Stromal cell of bone marrow (primary cell): ENCODE measurements at regions not wholly inside any gene's neighbourhood (a gene's known extent, or its start where the extent isn't known, plus 50 kb on each side); places are given as distances from the start of the nearest gene placed in this dataset.

Experiments used
- DNase-seq: peaks from one replicate; pipeline ENCODE4 v3.0.0-alpha.2; 2012; ENCODE audit warnings: low read depth

- no peak for DNase-seq
Observed at GRCh38 chr1:209427277-209427676, 156.2 kb upstream of the CAMK1G start.

DNA sequence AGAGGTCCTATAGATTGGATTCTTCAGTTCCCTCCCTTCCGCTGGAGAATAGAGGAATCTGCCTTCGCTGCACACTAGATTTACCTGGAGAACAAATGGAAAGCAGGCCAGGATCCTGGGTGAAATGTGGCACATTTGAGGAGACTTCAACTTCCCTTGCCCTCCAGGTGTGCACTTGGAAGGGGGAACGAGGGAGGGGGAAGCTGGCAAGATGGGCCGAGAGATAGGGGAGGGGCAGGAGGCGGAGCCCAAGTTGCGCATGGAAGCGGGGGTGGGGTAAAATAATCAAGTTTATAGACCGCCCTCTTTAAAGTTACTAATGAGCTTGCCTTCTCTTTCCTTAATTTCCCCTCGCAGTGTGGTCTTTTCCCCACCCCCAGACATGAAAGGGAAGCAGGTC, 155.7 kb upstream of the CAMK1G start:
- no peak for DNase-seq

DNA sequence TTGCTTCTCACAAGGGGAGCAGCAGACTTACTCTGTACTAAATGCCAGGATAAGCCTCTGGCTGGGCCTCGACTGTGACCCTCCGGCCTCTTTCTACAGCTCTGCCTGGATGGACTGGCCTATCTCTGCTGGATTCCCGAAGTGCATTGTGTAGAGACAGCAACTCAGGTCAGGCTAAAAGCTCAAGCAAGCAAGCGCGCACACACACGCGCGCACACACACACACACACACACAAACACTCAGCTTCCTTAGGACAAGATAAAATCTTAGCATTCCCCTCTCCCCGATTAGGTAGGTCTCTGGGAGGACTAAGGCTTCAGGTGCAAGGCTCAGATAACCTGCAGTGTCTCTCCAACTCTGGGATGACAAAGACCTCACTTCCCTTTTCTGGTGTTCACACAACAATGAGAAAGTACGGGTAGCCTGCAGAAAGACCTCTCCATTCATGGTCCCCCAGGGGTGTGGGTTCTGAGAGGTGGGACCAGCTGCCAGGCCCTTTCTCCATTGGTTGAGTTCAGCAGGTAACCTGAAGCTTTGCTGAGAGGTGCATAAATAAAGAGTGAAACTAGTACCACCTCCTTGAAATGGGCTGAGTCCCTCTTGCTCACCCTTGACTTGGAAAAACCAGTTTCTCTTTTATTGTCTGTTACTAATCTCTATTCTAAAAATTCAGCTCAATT, 155.1 kb upstream of the CAMK1G start:
- DNase-seq, result no peak

DNA sequence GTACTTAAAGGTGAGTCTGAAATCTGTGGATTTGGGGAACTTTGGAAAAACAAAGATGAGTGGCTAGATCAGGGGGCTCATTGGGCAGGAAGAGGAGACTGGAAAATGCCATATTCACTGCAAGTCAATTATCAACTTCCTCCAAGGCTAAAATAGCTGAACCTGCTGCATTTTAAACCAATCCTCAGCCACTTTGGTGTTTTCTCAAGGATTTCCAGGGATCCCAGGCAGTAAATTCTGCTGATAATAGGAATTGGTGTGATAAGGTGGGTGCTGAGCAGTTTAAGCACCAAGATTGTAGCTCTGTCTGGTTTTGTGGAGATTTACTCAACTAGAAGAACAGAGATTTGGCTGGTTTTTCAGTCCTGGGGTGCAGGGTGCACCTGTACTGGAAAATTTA, 153.9 kb upstream of the CAMK1G start:
- no peak for DNase-seq

DNA sequence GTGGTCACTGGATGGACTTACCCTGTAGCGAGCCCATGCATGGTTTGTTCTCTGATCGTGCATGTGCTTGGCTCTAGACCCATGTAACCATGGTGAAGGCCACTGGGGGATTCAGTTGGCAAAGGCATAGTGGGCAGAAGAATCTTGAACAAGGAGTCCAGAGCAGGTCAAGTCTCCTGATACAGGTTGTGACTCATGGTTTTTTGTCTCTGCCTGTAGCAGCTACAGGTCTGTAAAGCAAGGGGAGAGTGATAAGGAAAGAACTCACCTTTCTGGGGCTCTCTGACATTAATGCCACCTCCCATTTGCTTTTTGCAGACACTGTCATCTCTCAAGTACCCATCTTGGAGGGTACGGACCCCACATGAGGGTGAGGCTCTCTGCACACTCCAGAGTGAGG, 153.4 kb upstream of the CAMK1G start:
- DNase-seq, result no peak

GRCh38 chr1:209430821-209431259, 152.7 kb upstream of the CAMK1G start:
- no peak for DNase-seq

GRCh38 chr1:209431402-209431801, 152.1 kb upstream of the CAMK1G start:
- no peak for DNase-seq

DNA sequence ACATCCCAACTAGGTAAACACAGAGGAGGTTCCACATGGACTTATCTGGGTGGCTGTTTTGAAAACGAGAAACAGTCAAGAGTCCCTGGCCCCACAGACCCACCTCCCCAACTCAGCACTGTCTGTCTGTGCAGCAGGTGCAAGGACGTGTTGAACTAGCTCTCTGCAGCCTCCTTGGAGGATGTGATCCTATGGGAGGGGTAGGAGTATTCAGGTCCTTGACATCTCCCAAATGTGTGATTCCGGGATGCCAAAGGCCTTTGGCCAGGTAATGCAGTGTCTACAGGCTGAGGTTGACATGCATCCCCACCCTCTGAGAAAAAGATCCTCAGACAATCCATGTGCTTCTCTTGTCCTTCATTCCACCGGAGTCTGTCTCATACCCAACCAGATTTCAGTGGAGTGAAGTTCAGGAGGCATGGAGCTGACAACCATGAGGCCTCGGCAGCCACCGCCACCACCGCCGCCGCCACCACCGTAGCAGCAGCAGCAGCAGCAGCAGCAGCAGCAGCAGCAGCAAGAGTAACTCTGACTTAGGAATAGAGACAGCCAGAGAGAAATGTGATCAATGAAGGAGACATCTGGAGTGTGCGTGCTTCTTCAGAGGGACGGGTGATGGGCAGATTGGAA, 151.6 kb upstream of the CAMK1G start:
- DNase-seq, result no peak

DNA sequence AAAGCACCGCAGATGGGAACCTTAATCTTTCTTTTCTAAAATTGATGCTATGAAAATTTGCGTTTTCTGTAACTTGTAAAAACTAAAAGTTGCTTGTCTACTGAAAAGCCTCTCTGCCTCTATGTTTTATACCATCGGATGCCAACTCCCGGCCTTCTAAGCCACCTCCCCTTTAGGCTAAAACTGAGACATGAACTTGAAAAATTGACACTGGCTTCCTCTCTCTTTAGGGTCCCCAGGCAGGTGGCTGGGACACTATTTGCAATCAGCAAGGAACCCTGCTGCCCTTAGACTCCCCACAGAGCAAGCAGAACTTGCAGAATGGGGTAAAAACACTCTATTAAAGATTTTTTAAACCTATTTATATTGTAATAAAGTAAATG, 151.1 kb upstream of the CAMK1G start:
- no peak for DNase-seq

DNA sequence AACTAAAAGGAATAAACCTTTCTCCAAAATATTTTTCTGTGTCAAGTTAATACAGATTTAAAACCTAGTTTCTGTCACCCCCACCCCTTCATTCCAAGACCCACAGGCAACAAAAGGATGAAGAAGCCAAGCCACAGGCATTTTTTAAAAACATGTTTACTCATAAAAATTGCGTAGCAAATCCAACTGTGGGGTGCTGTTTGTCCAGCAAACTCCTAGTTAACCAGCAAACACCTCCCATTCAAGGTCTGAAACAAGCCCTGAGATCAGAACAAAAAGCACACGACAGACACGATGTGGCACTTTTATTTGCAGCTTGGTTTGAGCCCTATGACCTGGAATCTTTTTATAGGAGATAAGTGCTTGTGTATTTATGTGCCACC, 149.9 kb upstream of the CAMK1G start:
- no peak for DNase-seq

- no peak for DNase-seq
Observed at GRCh38 chr1:209434066-209434465, 149.4 kb upstream of the CAMK1G start.

DNA sequence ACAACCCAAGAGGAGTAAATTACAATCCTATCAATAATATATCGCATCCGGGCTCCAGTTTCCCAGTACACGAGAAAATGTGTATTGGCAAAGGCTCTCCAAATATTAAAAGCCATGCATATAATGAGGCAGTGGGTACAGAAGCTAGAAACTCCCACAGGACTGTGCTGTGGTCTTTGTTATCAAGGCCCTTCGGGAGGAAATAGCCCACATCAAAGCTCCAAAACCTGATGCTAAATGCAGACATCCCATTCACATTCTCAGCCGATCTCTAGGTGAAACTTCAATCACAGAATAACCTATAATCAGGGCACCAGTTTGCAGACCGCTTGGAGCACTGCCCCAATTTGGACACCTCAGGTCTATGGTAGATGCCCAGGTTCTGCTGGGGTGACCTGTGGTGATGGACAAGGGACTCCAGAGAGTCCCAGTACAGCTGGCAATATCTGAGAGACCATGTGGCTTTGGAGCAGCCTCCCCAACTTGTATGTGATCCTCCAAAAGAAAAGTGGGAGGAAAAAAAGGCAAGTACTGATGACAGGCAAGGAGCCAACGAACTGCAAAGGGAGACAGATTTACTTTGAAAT, 148.8 kb upstream of the CAMK1G start:
- no peak for DNase-seq

DNA sequence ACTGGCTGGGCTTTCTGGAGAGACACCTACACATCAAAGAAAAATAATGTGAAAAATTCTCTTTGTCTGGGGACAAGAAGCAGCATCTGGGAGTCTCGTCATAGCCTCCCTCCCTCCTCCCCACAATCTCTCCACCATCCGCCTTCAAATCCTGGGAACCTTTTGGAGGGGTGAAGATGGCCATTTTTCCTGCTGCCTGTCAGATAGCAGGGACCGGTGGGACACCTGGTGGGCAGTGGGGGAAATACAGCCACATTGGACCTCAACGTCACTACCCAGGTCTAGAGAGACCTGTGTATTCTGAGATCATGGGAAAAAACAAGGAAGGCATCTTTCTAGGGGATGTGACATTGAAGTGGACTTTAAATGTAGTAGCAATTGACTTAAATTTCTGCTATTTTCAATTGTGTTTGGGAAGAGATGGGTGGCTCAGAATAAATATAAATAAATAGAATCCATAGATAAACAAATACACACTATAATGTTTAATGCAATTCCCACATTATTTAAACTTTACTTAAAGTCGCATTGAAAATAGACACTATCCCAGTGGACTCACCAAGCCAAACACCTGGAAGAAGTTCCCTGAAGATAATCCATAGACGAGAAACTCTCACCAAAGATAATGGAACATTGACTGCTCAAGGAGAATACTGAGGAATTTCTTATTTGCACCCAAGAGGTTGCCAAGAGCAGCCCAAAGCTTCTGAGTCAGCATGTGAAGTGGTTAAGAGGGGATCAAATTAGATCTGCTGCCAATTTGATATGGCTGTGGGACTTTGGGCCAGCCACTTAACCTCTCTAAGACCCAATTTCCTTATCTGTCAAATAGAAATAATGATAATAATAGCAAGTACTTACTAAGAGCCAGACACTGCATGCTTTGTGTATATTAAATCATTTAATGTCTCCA, 147.6 kb upstream of the CAMK1G start:
- peak; percentile 44 for DNase-seq

GRCh38 chr1:209439828-209440227, 143.7 kb upstream of the CAMK1G start:
- DNase-seq, result no peak

- no peak for DNase-seq
Observed at GRCh38 chr1:209443361-209443931, 140.1 kb upstream of the CAMK1G start.

DNA sequence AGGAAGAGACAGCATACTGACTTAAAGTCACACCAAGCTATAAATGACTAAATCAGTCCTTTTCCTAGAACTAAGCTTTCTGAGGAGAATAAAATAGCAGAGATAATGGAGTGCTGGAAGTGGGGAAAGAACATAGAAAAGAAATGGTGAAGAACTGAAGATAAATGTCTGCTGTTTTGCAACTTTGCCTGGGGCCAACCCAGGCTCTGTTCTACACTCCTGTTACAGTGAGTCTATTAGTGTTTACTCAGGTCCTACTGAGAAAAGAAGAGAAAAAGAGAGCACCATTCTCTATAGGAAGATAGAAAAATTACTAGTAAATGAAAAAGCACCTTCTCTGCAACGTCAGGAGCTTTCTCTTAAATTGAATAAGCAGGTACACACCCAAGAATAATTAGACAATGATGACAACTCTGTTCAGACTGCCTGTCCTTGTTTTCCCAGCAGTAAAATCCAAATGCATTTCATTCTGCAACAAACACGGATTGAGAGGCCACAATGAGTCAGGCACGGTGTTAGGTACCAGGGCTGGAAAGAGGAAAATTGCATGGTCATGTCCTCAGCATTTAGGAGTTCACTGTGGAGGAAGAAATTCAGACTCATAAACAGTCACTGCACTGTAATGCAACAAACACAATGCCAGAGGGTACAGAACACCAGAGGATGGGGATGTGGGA, 139.4 kb upstream of the CAMK1G start:
- DNase-seq, result no peak

DNA sequence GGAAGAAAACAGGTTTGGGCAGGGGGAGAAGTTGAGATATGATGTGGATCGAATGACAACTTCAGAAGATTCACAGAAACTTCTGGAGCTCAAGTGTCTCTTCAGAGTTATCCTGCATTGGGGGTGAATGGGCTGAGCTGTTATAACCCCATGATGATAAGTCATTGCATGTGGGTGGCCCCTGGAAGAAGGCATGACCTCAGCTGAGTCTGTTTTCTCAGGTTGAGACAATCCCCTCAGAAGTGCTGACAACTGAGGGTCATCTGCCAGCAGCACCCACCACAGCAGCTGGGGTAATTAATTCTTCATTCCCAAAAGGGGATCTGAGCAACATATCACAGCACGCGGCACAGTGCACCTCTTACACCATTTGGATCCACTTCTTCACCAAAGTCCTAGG, 138.6 kb upstream of the CAMK1G start:
- no peak for DNase-seq

- no peak for DNase-seq
Observed at GRCh38 chr1:209445576-209445975, 137.9 kb upstream of the CAMK1G start.

- DNase-seq, result no peak
Observed at GRCh38 chr1:209446356-209446755, 137.2 kb upstream of the CAMK1G start.

DNA sequence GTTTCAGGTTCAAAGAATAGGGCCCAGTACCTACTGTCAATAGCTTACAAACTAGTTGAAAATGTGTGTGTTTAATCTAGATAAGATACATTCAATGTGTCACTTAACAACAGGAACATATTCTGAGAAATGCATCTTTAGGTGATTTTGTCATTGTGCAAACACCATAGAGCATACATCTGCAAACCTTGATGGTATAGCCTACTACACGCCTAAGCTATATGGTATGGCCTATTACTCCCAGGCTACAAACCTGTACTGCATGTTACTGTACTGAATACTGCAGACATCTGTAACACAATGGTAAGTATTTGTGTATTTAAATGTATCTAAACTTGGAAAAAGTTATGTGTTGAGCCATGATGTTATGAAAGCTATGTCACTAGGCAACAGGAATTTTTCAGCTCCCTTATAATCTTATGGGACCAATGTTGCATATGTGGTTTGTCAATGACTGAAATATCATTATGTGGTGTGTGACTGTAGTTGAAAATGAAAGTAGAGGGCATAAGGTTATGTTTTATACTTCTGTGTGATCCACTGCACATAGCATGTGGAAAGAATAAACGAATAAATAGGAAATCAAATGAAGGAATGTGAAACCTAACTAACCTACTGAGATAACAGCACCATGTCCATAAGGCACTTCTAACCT, 129.0 kb upstream of the CAMK1G start:
- peak; percentile 19 for DNase-seq

DNA sequence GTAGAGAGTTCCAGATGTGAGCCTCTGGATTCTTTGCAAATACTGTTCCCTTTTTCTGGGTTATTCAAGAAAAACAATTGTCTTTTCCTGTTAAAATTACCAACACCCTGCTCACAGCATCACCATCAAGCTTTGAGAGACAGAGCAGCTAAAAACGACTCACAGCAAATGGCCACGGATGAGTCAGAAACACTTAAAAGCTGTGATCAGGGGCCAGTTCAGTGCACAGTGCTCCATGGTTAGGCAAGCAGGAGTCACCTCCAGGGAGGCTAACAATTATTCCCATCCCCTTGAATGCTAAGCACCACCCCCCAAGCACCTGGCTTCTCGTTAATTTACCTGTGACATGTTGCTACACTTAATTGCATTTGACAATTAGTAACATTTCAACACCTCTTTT, 128.4 kb upstream of the CAMK1G start:
- peak; percentile 32 for DNase-seq
